Myocyte (in vitro differentiated cells): ENCODE measurements at regions not wholly inside any gene's neighbourhood (a gene's known extent, or its start where the extent isn't known, plus 50 kb on each side); places are given as distances from the start of the nearest gene placed in this dataset.
"Not testable (repeated sequence)": the region's sequence is repeated elsewhere in the genome, so short reads cannot be mapped to it uniquely, and the experiment has no call there.

Source experiments
- DNase-seq: peaks from one replicate; pipeline ENCODE4 v3.0.0-alpha.2; 2012; ENCODE audit warnings: low read depth

- DNase-seq, result no peak
Measured at GRCh38 chr5:14054965-14055963, 87.9 kb upstream of the TRIO start.

DNA sequence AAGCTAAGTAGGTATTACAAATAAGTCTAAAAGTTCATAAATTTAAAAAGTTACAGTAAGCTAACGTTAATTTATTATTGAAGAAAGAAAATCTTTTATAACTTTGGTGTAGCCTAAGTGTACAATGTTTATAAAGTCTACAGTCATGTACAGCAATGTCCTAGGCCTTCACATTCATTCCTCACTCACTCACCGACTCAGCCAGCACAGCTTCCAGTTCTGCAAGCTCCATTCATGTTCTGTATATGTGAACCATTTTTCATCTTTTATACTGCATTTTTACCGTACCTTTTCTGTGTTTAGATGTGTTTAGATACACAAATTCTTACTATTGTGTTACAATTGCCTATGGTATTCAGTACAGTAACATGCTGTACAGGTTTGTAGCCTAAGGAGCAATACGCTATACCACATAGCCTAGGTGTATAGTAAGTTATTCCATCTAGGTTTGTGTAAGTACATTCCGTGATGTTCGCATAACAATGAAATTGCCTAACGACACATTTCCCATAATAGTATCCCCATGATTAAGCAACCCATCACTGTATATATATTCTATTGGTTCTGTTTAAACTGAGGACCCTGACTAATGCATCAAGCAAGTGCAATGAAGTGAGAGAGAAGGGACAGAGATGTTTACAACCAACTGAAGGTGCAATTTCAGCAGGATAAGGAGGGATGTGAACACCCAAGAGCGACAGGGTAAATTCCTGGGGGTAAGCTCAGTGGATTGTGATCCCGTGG, 88.9 kb upstream of the TRIO start:
- DNase-seq, result no peak

DNA sequence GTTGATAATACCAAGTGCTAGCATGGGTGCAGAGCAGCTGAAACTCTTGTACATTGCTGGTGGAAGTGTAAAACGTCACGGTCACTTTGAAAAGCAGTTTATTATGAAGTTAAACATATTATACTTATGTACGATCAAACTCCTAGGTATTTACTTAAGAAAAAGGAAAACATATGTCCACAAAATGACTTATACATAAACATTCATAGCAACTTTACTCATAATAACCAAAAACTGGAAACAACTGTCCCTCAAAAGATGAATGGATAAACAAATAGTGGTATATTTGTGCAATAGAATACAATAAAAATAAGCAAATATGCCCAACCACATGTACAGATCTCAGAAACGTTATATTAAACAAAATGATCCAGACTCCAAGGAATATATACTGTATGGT, 92.3 kb upstream of the TRIO start:
- DNase-seq, result no peak

DNA sequence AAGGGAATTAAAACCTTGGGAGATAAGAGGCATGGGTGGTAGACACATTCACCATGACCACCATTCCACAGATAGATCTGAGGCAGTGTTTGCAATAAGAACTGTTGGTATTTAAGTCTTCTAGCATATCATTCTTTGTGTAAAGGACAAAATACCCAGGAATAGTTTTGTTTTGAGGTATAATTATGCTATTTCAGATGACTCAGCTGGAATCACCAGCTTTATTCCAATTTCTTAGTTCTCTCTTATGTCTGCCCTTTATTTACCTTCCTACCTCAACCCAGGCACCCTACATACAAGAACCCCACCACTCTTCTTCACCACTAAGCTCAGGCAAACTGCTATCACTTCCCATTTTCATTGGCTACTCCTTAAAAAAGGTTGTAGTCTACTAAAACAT, 94.7 kb upstream of the TRIO start:
- no peak for DNase-seq

DNA sequence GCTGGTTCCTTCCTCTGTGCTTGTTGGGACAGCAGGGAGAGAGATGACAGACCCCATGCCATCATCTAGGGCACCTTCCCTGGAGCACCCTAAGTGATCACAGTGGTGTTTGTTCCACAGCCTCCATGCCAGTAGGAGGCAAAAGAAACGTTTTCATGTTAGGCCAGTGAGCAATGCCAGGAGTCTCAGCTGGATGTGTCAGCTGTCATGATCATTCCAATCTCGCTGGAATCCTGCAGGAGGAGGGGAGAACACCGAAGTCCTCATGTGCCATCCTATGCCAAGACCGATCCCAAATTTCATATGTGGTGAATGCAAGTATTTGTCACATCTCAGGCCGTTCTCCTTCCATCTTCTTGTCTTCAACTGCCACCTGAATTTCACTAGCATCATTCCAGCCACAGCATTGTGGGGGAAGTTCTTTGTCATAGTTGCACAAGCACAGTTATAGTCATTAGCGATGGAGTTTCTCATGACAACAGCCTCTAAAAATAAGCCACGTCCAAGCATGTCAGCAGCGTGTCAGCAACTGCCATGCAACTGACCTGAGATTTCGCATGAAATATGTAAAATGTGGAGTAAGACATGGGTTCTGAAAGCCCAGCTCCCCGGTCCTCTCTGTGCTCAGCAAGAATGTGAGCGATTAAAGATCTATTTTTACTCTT, 97.2 kb upstream of the DNAH5 start:
- DNase-seq, result peak; percentile 85

DNA sequence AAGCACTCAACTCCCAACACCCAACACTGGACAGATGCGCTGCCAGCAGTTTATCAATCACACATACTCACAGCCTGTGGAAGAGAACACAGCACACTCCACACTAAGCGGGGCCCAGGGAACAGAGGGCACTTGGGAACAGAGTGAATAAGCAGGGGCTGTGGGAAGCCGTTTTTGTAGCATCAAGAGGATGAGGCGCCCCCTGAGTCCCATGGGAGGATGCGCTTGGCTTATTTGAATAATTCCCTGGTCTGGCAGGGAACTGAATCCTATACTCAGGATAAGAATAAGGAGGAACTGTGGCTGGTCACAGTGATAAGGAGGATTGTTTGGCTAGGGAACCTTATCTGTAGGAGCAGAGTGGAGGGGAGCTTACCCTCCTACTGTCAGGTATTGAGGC, 96.1 kb upstream of the DNAH5 start:
- no peak for DNase-seq

DNA sequence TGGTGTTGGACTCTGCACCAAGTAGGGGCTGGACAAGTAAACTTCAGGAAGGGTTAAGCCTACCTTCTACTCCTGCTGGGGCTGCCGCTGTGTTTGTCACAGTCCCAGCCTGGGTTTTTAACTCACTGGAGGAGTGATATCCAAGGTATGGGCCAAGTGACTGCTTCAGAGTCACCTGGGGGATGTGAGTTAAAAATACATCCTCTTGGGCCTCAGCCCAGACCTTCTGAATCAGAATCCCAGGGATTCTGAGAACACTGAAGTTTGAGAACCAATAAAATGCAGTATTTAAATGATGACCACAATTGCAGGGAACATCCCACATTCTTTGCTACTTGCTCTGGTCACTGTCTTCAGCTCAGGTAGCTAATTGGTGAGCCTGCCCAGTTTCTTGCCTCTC, 95.1 kb upstream of the DNAH5 start:
- no peak for DNase-seq

DNA sequence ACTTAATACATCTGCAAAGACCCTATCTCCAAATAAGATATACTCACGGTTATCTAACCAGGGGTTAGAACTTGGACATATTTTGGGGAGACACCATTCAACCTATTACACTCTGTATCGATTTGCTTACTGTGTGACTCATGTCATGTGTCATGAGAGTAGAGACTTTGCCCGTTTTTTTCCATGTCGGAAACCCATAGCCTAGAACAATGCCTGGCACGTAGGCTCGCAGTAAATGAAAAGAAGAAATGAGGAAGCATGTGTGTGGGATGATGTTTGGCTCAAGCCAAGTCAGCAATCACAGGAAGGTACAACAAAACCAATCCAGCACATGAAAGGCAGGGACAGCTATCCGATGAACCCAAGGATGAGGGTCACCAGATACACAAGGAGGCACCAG, 94.6 kb upstream of the DNAH5 start:
- DNase-seq, result no peak

- peak; percentile 81 for DNase-seq
Measured at GRCh38 chr5:14038341-14038959, 94.0 kb upstream of the DNAH5 start.

DNA sequence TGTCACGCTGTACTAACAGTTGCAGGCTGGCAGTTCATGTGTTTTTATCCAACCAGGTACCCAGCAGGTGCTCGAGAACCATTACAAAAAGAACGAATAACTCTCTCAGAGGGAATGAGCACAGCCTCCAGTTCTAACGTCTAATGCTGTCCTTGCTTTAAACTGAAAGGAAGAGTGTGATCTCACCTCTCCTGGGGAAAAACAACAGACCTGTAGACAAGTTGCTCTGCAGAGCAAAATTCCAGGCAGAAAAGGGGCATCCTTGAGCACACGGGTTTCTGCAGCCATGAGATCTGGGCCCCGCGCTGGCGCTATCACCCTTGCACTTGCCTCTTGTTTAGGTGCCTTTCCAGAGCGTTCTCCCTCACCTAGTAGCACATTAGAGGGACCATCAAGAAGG, 92.5 kb upstream of the DNAH5 start:
- DNase-seq, result no peak

GRCh38 chr5:14036514-14036913, 92.0 kb upstream of the DNAH5 start:
- DNase-seq, result peak; percentile 79

DNA sequence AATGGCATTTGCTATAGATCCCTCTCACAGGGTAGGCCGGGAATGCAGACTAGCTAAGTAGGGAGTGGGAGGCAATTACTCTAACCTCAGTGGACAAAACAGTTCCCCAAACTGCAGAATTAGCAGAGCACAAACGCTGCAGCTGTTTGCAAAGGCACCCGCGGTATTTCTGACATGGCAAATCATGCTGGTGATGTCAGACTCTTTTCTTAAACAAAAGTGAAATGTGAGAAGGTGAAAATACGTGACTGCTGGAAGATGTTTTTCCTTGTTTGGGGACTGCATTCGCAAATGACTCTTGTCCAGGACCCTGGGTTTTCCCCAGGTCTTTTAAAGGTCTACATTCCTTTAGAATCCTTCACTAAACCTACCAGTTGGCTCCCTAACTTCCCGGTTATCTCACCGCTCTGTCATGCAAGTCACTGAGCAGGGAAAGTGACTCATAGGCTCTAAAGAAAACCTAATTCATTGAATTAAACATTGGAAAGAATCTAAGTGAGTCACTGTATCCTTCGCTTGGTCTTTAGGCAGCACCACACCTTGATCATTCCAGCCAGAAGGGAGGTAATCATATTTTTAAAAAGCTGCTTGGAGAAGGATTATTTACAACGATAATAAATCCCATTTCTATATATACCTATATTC, 91.5 kb upstream of the DNAH5 start:
- peak; percentile 98 for DNase-seq

- DNase-seq, result peak; percentile 94
Measured at GRCh38 chr5:14034963-14035362, 90.5 kb upstream of the DNAH5 start.

GRCh38 chr5:14032918-14033317, 88.4 kb upstream of the DNAH5 start:
- DNase-seq, result peak; percentile 94

DNA sequence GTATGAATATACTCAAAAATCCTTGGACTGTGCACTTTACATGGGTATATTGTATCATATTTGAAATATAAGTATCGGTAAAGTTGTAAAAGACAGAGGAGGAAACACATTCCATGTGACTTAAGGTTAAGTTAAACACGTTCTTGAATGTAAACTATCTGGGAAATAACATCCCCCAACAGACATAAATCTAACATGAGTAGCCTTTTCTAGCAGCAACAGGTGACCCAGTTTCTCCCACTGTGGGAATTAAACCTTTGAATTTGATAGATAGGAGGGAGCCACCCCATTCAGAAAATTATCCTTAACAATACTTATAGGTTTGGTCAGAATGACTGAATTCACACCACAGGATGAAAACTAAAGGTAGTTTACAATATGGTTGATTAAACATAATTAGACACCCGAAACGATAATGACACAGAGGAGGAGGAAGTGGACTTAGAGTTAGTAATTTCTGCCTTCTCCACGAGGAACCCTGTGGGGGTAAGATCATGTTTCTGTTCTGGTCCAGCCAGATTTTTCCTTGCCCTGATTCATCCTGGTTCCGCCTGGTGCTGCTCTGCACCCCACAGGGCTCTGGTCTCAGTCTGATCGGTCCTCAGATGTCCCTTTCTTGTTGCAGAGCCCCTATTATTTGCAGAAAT, 84.6 kb upstream of the DNAH5 start:
- DNase-seq, result no peak

DNA sequence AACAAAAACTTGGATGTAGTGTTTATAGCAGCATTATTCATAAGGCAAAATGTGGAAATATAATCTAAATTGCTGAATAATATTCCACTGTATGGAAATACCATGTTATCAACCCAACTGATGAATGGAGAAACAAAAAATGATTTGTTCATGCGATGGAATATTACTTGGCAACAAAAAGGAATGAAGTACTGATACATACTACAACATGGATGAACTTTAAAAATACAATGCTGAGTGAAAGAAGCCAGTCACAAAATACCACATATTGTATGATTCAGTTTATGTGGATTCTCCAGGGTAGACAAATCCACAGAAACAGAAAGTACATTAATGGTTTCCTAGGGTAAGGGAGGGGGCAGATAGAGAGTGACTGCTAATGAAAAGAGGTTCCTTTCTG, 83.7 kb upstream of the DNAH5 start:
- no peak for DNase-seq

DNA sequence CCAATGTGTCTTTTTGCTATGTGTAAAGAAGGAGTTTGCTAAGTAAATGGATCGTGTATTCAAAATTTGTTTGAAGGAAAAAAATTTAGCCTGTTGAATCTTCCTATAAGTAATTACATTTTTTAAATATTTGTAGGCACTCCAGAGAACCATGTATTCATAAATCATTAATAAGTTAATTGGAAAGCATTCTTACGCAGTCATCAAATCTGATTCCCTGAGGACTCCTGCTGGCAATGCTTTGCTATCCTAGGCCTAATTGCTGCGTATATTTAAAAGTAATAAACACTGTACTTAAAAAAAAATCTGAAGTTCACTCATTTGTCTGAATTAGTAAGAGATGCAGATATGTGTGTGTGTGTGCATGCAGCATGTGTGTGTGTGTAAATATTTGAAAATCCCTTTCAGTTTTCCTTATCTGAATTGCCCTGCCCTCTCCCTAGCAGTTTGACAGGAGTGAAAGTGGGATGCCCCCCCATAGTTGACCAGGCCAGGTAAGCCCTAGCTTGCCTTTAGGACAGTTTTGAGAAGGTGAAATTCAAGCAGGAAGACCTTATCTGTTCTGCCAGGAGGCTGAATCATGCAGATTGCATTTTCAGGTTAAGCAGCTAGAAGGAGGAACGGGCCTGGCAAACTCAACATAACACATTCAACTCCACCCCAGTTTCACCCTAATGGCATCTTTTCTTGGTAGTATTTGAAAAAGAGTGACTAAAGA, 81.2 kb upstream of the DNAH5 start:
- no peak for DNase-seq

- DNase-seq, result no peak
Measured at GRCh38 chr5:14022971-14023370, 78.5 kb upstream of the DNAH5 start.

DNA sequence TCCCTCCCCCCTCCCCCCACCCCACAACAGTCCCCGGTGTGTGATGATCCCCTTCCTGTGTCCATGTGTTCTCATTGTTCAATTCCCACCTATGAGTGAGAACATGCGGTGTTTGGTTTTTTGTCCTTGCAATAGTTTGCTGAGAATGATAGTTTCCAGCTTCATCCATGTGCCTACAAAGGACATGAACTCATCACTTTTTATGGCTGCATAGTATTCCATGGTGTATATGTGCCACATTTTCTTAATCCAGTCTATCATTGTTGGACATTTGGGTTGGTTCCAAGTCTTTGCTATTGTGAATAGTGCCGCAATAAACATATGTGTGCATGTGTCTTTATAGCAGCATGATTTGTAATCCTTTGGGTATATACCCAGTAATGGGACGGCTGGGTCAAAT, 76.5 kb upstream of the DNAH5 start:
- not testable (repeated sequence) for DNase-seq
